ENCODE measurements at regions not wholly inside any gene's neighbourhood (a gene's known extent, or its start where the extent isn't known, plus 50 kb on each side); places are given as distances from the start of the nearest gene placed in this dataset.

GRCh38 chr4:123659262-123659661 lies 262.7 kb downstream of the SPRY1 start:
- no peak for DNase-seq (ENCODE audit: low read depth, low spot score)
- POLR2A ChIA-PET: no interaction called here
- TF ChIP-seq CTCF (IDR thresholded peaks at IDR 0.05; ENCODE audit: insufficient read depth, low read length, missing control alignments): no peak
- H3K4me3 ChIP-seq (ENCODE audit: low read depth, low read length): no peak overlapping the region
- CTCF ChIA-PET: interaction anchor here (0.6 to 3.6 kb wide), 8 partner anchors 10 to 554 kb away, joined by 3 to 11 read pairs (median 4); no protein-coding TSS in a partner anchor

- ChIA-PET POLR2A (no interaction called here), CTCF (interaction anchor here (0.7 to 3.6 kb wide), 15 partner anchors 10 to 558 kb away, joined by 3 to 31 read pairs (median 8); partner anchors contain the start of gene SPRY1)
- no peak for DNase-seq (ENCODE audit: low read depth, low spot score)
- H3K4me3 ChIP-seq (ENCODE audit: low read depth, low read length): no peak overlapping the region
- no peak for TF ChIP-seq CTCF (IDR thresholded peaks at IDR 0.05; ENCODE audit: insufficient read depth, low read length, missing control alignments)
Measured at GRCh38 chr4:123659730-123660129, 263.1 kb downstream of the SPRY1 start.

- no peak for DNase-seq (ENCODE audit: low read depth, low spot score)
- POLR2A ChIA-PET: no interaction called here
- CTCF ChIA-PET: interaction anchor here (0.6 to 3.6 kb wide), 49 partner anchors 8 to 604 kb away, joined by 3 to 39 read pairs (median 4); partner anchors contain the start of gene SPRY1
- TF ChIP-seq CTCF (IDR thresholded peaks at IDR 0.05; ENCODE audit: insufficient read depth, low read length, missing control alignments): peak; percentile 27
- H3K4me3 ChIP-seq (ENCODE audit: low read depth, low read length): no peak overlapping the region
Measured at GRCh38 chr4:123661080-123661737, 264.6 kb downstream of the SPRY1 start.

GRCh38 chr4:123662827-123663226 lies 266.2 kb downstream of the SPRY1 start:
- no peak for TF ChIP-seq CTCF (IDR thresholded peaks at IDR 0.05; ENCODE audit: insufficient read depth, low read length, missing control alignments)
- no peak overlapping the region for H3K4me3 ChIP-seq (ENCODE audit: low read depth, low read length)
- ChIA-PET CTCF (interaction anchor here (2.7 to 3.6 kb wide), 4 partner anchors 9 to 535 kb away, joined by 8 to 39 read pairs (median 30); no protein-coding TSS in a partner anchor), POLR2A (no interaction called here)
- no peak for DNase-seq (ENCODE audit: low read depth, low spot score)

- CTCF ChIA-PET: no interaction called here
- POLR2A ChIA-PET: no interaction called here
- H3K4me3 ChIP-seq (ENCODE audit: low read depth, low read length): no peak overlapping the region
- no peak for TF ChIP-seq CTCF (IDR thresholded peaks at IDR 0.05; ENCODE audit: insufficient read depth, low read length, missing control alignments)
- DNase-seq (ENCODE audit: low read depth, low spot score): no peak
Measured at GRCh38 chr4:123666486-123666885, 269.9 kb downstream of the SPRY1 start.

GRCh38 chr4:123667496-123667895 lies 270.9 kb downstream of the SPRY1 start:
- ChIA-PET CTCF (no interaction called here), POLR2A (no interaction called here)
- TF ChIP-seq CTCF (IDR thresholded peaks at IDR 0.05; ENCODE audit: insufficient read depth, low read length, missing control alignments): no peak
- peak; percentile 23 for DNase-seq (ENCODE audit: low read depth, low spot score)
- no peak overlapping the region for H3K4me3 ChIP-seq (ENCODE audit: low read depth, low read length)
